Activated CD4-positive, alpha-beta memory T cell treated with anti-CD3 and anti-CD28 coated beads, Interleukin-2, amount 10 ng/mL, durations not matched to agents 7 days and 5 days (primary cell): ENCODE measurements at regions not wholly inside any gene's neighbourhood (a gene's known extent, or its start where the extent isn't known, plus 50 kb on each side); places are given as distances from the start of the nearest gene placed in this dataset.

Experiments used
- CTCF ChIA-PET: fragments of 350-600 bp; sonication (Branson Sonifier 250); formaldehyde crosslinking; loops from one replicate; lab custom pipeline; 2021; ENCODE audit warnings: antibody characterized with exemption, inconsistent platforms; lab: Charles Lee
- POLR2A ChIA-PET: fragments of 350-600 bp; sonication (Branson Sonifier 250); formaldehyde crosslinking; loops from one replicate; lab custom pipeline; 2021; ENCODE audit warnings: antibody characterized with exemption; lab: Charles Lee
- DNase-seq: peaks from one replicate; pipeline ENCODE4 v3.0.0-alpha.2; 2020
- H3K27ac Mint-ChIP-seq: one replicate; pipeline ENCODE4 v1.8.0; 2021; ENCODE audit warnings: mild to moderate bottlenecking, mixed read lengths
- H3K27me3 Mint-ChIP-seq: one replicate; pipeline ENCODE4 v1.8.0; 2021; ENCODE audit warnings: mixed read lengths
- H3K36me3 Mint-ChIP-seq: one replicate; pipeline ENCODE4 v1.8.0; 2021; ENCODE audit warnings: low read depth, mixed read lengths
- H3K4me1 Mint-ChIP-seq: one replicate; pipeline ENCODE4 v1.8.0; 2021; ENCODE audit warnings: mixed read lengths
- H3K4me3 Mint-ChIP-seq: one replicate; pipeline ENCODE4 v1.8.0; 2021; ENCODE audit warnings: mild to moderate bottlenecking, mixed read lengths
- H3K9me3 Mint-ChIP-seq: one replicate; pipeline ENCODE4 v1.8.0; 2021; ENCODE audit warnings: mixed read lengths

- Mint-ChIP-seq H3K4me3 (no peak overlapping the region), H3K4me1 (no peaks in the 10 kb centered on the region), H3K27ac (no peak overlapping the region), H3K9me3 (no peaks in the 10 kb centered on the region), H3K27me3 (no peaks in the 10 kb centered on the region), H3K36me3 (no peaks in the 10 kb centered on the region)
- CTCF ChIA-PET = no interaction called here
- POLR2A ChIA-PET = no interaction called here
- no peak for DNase-seq
These were observed 85.7 kb downstream of the SUCLG1 start for GRCh38 chr2:84373391-84373790.

GRCh38 chr2:84362541-84362940 lies 96.5 kb downstream of the SUCLG1 start:
- Mint-ChIP-seq H3K27me3 (peaks cover 16% of the 10 kb centered on the region), H3K9me3 (peaks cover 6% of the 10 kb centered on the region), H3K4me1 (no peaks in the 10 kb centered on the region), H3K36me3 (no peaks in the 10 kb centered on the region), H3K27ac (no peak overlapping the region), H3K4me3 (no peak overlapping the region)
- POLR2A ChIA-PET = no interaction called here
- CTCF ChIA-PET = no interaction called here
- DNase-seq = no peak

- ChIA-PET POLR2A (no interaction called here), CTCF (no interaction called here)
- H3K27ac Mint-ChIP-seq = no peak overlapping the region
- H3K36me3 Mint-ChIP-seq = no peaks in the 10 kb centered on the region
- H3K9me3 Mint-ChIP-seq = no peaks in the 10 kb centered on the region
- no peaks in the 10 kb centered on the region for H3K4me1 Mint-ChIP-seq
- H3K4me3 Mint-ChIP-seq = no peak overlapping the region
- peaks cover 15% of the 10 kb centered on the region for H3K27me3 Mint-ChIP-seq
- no peak for DNase-seq
These were observed 121.0 kb downstream of the SUCLG1 start for GRCh38 chr2:84338069-84338468.

- Mint-ChIP-seq H3K27ac (no peak overlapping the region), H3K9me3 (no peaks in the 10 kb centered on the region)
- CTCF ChIA-PET = no interaction called here
These were observed 131.3 kb downstream of the SUCLG1 start for GRCh38 chr2:84327645-84328249.

GRCh38 chr2:84326831-84327432 lies 132.1 kb downstream of the SUCLG1 start:
- Mint-ChIP-seq H3K27me3 (peaks cover 27% of the 10 kb centered on the region), H3K9me3 (no peaks in the 10 kb centered on the region), H3K4me3 (no peak overlapping the region), H3K27ac (no peak overlapping the region), H3K4me1 (no peaks in the 10 kb centered on the region), H3K36me3 (no peaks in the 10 kb centered on the region)
- POLR2A ChIA-PET = no interaction called here
- CTCF ChIA-PET = interaction anchor here (0.8 kb wide), 2 partner anchors 10 to 304 kb away, joined by 3 read pairs; no protein-coding TSS in a partner anchor
- no peak for DNase-seq

More at GRCh38 chr2:84327645-84328249, 131.3 kb downstream of the SUCLG1 start:
- H3K4me1 Mint-ChIP-seq = no peaks in the 10 kb centered on the region
- no peak for DNase-seq
- peaks cover 29% of the 10 kb centered on the region for H3K27me3 Mint-ChIP-seq
- no peak overlapping the region for H3K4me3 Mint-ChIP-seq
- no peaks in the 10 kb centered on the region for H3K36me3 Mint-ChIP-seq
- POLR2A ChIA-PET = no interaction called here

- DNase-seq = no peak
- no peak overlapping the region for H3K27ac Mint-ChIP-seq
- no peak overlapping the region for H3K4me3 Mint-ChIP-seq
- H3K4me1 Mint-ChIP-seq = no peaks in the 10 kb centered on the region
- peaks cover 30% of the 10 kb centered on the region for H3K27me3 Mint-ChIP-seq
- ChIA-PET POLR2A (no interaction called here), CTCF (interaction anchor here (1.1 to 2.3 kb wide), 2 partner anchors 9 to 10 kb away, joined by 4 to 7 read pairs; no protein-coding TSS in a partner anchor)
- no peaks in the 10 kb centered on the region for H3K36me3 Mint-ChIP-seq
- no peaks in the 10 kb centered on the region for H3K9me3 Mint-ChIP-seq
These were observed 135.2 kb downstream of the SUCLG1 start for GRCh38 chr2:84323890-84324289.

- Mint-ChIP-seq H3K9me3 (no peaks in the 10 kb centered on the region), H3K27me3 (peaks cover 19% of the 10 kb centered on the region), H3K4me3 (no peak overlapping the region), H3K4me1 (no peaks in the 10 kb centered on the region), H3K36me3 (no peaks in the 10 kb centered on the region), H3K27ac (no peak overlapping the region)
- ChIA-PET CTCF (interaction anchor here (0.6 kb wide), 1 partner anchor 298 kb away, joined by 3 read pairs; no protein-coding TSS in a partner anchor), POLR2A (no interaction called here)
- no peak for DNase-seq
These were observed 138.1 kb downstream of the SUCLG1 start for GRCh38 chr2:84320940-84321339.

GRCh38 chr2:84319581-84319980 lies 139.5 kb downstream of the SUCLG1 start:
- no peak for DNase-seq
- Mint-ChIP-seq H3K27ac (no peak overlapping the region), H3K9me3 (no peaks in the 10 kb centered on the region), H3K4me1 (no peaks in the 10 kb centered on the region), H3K27me3 (peaks cover 16% of the 10 kb centered on the region), H3K4me3 (no peak overlapping the region), H3K36me3 (no peaks in the 10 kb centered on the region)
- POLR2A ChIA-PET = no interaction called here
- CTCF ChIA-PET = interaction anchor here (1.5 kb wide), 1 partner anchor 16 kb away, joined by 4 read pairs; no protein-coding TSS in a partner anchor

GRCh38 chr2:84317135-84317534 lies 141.9 kb downstream of the SUCLG1 start:
- ChIA-PET CTCF (interaction anchor here (0.8 kb wide), 1 partner anchor 10 kb away, joined by 3 read pairs; no protein-coding TSS in a partner anchor), POLR2A (no interaction called here)
- H3K27ac Mint-ChIP-seq = no peak overlapping the region

GRCh38 chr2:84314901-84315330 lies 144.2 kb downstream of the SUCLG1 start:
- H3K4me1 Mint-ChIP-seq = no peaks in the 10 kb centered on the region
- H3K36me3 Mint-ChIP-seq = no peaks in the 10 kb centered on the region
- POLR2A ChIA-PET = no interaction called here
- H3K4me3 Mint-ChIP-seq = no peak overlapping the region
- CTCF ChIA-PET = interaction anchor here (0.6 to 2.9 kb wide), 14 partner anchors 10 to 499 kb away, joined by 3 to 13 read pairs (median 3); no protein-coding TSS in a partner anchor
- no peaks in the 10 kb centered on the region for H3K27me3 Mint-ChIP-seq
- no peak overlapping the region for H3K27ac Mint-ChIP-seq
- H3K9me3 Mint-ChIP-seq = no peaks in the 10 kb centered on the region
- DNase-seq = peak; percentile 77

More at GRCh38 chr2:84317135-84317534, 141.9 kb downstream of the SUCLG1 start:
- Mint-ChIP-seq H3K9me3 (no peaks in the 10 kb centered on the region), H3K36me3 (no peaks in the 10 kb centered on the region), H3K27me3 (peaks cover 9% of the 10 kb centered on the region), H3K4me3 (no peak overlapping the region), H3K4me1 (no peaks in the 10 kb centered on the region)
- no peak for DNase-seq

- H3K27me3 Mint-ChIP-seq = no peaks in the 10 kb centered on the region
- H3K36me3 Mint-ChIP-seq = no peaks in the 10 kb centered on the region
- no peak overlapping the region for H3K4me3 Mint-ChIP-seq
- no peak overlapping the region for H3K27ac Mint-ChIP-seq
- ChIA-PET POLR2A (no interaction called here), CTCF (interaction anchor here (0.6 to 2.9 kb wide), 10 partner anchors 9 to 291 kb away, joined by 3 to 13 read pairs (median 5); no protein-coding TSS in a partner anchor)
- H3K9me3 Mint-ChIP-seq = no peaks in the 10 kb centered on the region
- no peak for DNase-seq
- no peaks in the 10 kb centered on the region for H3K4me1 Mint-ChIP-seq
These were observed 144.8 kb downstream of the SUCLG1 start for GRCh38 chr2:84314250-84314649.

GRCh38 chr2:84309281-84309680 lies 149.8 kb downstream of the SUCLG1 start:
- H3K4me3 Mint-ChIP-seq = no peak overlapping the region
- H3K27ac Mint-ChIP-seq = no peak overlapping the region
- no peak for DNase-seq
- H3K27me3 Mint-ChIP-seq = peaks cover 8% of the 10 kb centered on the region
- H3K9me3 Mint-ChIP-seq = no peaks in the 10 kb centered on the region
- no peaks in the 10 kb centered on the region for H3K4me1 Mint-ChIP-seq
- ChIA-PET POLR2A (no interaction called here), CTCF (no interaction called here)
- H3K36me3 Mint-ChIP-seq = no peaks in the 10 kb centered on the region

GRCh38 chr2:84306361-84306760 lies 152.7 kb downstream of the SUCLG1 start:
- no peak for DNase-seq
- H3K4me1 Mint-ChIP-seq = no peaks in the 10 kb centered on the region
- H3K27ac Mint-ChIP-seq = no peak overlapping the region

More at GRCh38 chr2:84306361-84306760, 152.7 kb downstream of the SUCLG1 start:
- Mint-ChIP-seq H3K36me3 (no peaks in the 10 kb centered on the region), H3K9me3 (no peaks in the 10 kb centered on the region), H3K27me3 (peaks cover 8% of the 10 kb centered on the region), H3K4me3 (no peak overlapping the region)
- ChIA-PET POLR2A (no interaction called here), CTCF (interaction anchor here (2.5 kb wide), 1 partner anchor 8 kb away, joined by 11 read pairs; no protein-coding TSS in a partner anchor)
